Mucosa of gallbladder (tissue), 1 donor: ENCODE measurements at regions not wholly inside any gene's neighbourhood (a gene's known extent, or its start where the extent isn't known, plus 50 kb on each side); places are given as distances from the start of the nearest gene placed in this dataset.

Experiments used
- DNase-seq: peaks from one replicate; pipeline ENCODE4 v3.0.0-alpha.2; 2020; ENCODE audit warnings: low spot score
- donor health status: DM: no; HTN: no; CAD: no.

GRCh38 chr9:32278991-32279390, 105.5 kb upstream of the ACO1 start:
- no peak for DNase-seq

GRCh38 chr9:32289756-32290155, 94.7 kb upstream of the ACO1 start:
- no peak for DNase-seq

- no peak for DNase-seq
These were observed 93.1 kb upstream of the ACO1 start for GRCh38 chr9:32291370-32291769.

GRCh38 chr9:32292611-32293010, 91.8 kb upstream of the ACO1 start:
- DNase-seq, result no peak

DNA sequence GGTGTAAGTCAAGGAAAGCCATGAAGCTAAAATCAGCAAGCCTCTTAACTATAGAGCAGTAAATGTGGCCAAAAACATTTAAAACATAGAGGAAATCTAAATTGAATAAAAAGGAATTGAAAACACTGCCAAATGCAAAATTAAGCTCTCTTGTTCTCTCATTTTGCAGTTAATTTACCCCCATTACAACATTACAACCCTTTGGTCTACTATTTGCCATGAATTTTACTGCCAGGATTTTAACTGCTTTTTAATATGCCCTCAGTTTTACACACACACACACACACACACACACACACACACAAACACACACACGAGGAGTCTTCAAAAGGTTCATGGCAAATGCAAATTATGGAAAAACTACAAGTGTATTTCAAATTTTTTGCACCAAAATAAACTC, 91.4 kb upstream of the ACO1 start:
- no peak for DNase-seq

GRCh38 chr9:32294106-32294505, 90.3 kb upstream of the ACO1 start:
- no peak for DNase-seq

DNA sequence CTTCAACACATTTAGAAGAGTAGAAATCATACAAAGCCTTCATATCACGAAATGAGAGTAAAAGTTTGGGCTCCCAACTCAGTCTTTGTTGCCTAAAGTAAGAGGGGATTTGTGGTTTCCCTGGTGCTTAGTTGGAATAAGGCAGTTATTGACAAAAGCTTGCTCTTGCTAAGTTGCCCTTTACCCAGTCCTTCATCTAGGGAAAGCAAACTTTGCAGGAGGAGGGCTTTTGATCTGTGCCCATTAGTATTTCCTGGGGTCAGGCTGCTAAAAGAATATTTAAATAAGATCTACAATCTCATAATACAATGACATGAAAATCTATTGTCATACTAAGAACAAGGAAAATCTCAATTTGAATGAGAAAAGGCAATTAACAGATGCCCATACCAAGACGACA, 84.1 kb upstream of the ACO1 start:
- no peak for DNase-seq

GRCh38 chr9:32304495-32304894, 79.9 kb upstream of the ACO1 start:
- no peak for DNase-seq

- no peak for DNase-seq
These were observed 78.4 kb upstream of the ACO1 start for GRCh38 chr9:32306006-32306405.

DNA sequence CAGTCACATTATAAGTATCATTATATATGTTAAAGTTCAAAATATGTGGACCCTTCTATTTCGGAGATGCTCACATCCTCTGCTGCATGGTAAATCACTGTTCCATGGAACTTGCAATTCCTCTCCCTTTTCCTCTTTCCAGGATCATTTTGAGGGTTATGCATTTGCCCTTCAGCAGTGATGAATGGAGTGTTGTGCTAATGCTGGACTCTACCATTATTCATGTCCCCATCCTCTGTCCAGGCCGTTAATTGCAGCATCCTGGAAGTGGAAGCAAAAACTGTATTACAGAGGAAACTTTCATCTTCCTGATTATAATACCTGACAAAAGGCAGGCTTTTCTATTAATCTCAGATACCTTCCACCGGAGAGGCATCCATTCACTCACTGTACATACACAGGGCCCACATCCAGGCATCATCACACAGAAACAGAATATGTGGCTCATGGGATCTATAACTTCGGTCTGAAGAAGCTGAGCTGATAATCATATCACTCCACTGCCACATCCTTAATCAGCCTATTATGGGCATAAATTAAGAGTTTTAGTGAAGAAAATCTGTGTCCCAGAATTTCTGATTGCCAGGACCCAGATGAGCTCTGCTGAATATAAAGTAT, 65.0 kb upstream of the ACO1 start:
- DNase-seq, result no peak

DNA sequence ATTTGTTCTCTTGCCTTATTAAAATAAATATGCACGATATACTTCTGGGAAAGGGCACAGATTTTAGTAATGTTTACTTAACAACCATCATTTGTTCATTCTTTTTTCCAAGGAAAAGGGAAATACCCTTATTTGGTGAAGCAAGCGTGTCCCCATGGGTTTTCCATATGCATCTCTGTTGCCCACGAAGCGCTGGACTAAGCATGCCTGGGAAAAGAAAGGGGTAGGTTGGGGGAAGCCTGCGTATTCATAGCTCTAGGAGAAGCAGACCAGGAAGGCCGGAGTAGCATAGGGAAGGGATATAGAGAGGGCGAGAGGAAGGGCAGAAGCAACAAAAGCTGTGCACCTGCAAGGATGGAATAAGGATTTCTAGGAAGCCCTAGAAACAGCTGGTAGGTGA, 61.8 kb upstream of the ACO1 start:
- DNase-seq, result no peak

DNA sequence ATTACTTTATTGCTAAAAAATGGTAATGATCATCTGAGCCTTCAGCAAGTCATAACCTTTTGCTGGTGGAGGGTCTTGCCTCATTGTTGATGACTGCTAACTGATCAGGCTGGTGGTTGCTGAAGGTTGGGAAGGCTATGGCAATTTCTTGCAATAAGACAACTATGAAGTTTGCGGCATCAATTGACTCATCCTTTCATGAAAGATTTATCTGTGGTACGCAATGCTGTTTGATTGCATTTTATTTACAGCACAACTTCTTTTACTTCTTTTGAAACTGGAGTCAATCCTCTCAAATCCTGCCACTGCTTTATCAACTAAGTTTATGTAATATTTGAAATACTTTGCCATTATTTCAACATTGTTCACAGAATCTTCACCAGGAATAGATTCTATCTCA, 58.3 kb upstream of the ACO1 start:
- no peak for DNase-seq

- no peak for DNase-seq
These were observed 53.2 kb upstream of the ACO1 start for GRCh38 chr9:32331240-32331639.

- no peak for DNase-seq
These were observed 50.3 kb upstream of the ACO1 start for GRCh38 chr9:32334112-32334511.
